GM12872 (cell line): ENCODE measurements at regions not wholly inside any gene's neighbourhood (a gene's known extent, or its start where the extent isn't known, plus 50 kb on each side); places are given as distances from the start of the nearest gene placed in this dataset.

Experiments
- CTCF ChIP-seq: IDR thresholded peaks from 3 replicates; pipeline ENCODE4 v1.5.1; 2011; ENCODE audit warnings: low read depth, mild to moderate bottlenecking, low read length, moderate library complexity; ENCODE audit not compliant: insufficient read depth

- no peak for TF ChIP-seq CTCF
Observed at GRCh38 chr22:49073873-49074417, 753.7 kb downstream of the BRD1 start.

- no peak for TF ChIP-seq CTCF
Observed at GRCh38 chr22:49072996-49073645, 754.6 kb downstream of the BRD1 start.

DNA sequence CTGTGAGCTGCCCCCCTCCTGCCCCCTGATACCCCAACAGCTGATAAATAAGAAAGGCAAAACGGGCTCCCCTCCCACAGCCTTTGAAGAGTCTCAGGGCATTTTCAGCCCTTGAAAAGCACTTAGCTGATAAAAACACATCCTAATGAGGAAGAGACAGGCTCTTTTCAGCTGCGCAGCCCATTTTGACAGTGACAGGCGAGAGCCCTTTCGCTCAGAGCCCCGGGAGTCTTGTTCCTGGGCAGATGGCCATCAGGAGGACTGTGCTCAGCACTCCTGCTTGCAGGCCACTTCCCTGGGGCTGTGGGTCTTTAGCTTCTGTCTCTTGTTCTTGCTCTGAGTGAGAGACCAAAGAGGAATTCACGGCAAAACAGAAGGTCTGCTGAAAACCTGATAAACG lies 757.2 kb downstream of the BRD1 start:
- TF ChIP-seq CTCF = no peak

DNA sequence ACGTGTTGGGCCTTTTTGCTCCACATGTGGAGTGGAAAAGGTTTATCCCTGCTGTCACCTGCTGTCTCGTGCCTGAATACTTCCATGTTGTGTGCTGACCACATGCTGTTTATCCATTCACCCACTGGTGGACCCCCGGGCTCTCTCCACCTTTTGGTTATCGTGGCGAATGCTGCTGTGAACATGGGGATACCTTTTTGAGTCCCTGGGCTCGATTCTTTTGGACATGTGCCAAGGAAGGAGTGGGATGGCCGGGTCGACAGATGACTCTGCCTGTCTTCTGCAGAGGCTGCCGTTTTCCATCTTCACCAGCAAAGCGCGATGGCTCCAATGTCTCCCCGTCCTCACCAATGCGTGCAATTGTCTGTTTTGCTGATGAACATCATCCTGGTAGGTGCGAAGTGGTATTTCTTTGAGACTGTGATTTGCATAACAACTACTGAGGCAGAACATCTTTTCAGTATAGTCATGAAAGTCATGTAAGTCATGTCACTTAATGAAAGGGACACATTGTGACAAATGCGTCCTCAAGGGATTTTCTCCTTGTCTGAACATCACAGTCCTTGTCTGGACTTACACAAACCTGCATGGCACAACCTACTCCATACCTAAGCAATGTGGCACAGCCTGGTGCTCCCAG lies 758.7 kb downstream of the BRD1 start:
- TF ChIP-seq CTCF = no peak

GRCh38 chr22:49067504-49067903 lies 760.2 kb downstream of the BRD1 start:
- no peak for TF ChIP-seq CTCF

DNA sequence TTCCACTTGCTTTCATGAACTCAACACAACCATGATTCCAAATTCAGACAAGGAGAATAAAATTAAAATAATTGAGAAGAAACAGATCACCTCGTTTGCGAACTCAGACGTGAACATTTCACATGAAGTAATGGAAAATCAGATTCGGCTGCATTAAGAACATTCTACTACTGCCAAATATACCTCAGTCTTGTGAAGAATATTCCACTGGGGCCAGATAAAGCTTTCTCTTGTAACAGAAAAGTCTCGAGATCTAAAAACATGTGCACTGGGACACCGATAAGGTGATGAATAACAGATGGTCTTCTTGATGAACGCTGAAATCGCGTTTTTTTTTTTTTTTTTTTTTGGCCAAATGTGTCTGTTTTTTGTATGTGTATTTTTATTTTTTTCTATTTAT lies 761.1 kb downstream of the BRD1 start:
- no peak for TF ChIP-seq CTCF

DNA sequence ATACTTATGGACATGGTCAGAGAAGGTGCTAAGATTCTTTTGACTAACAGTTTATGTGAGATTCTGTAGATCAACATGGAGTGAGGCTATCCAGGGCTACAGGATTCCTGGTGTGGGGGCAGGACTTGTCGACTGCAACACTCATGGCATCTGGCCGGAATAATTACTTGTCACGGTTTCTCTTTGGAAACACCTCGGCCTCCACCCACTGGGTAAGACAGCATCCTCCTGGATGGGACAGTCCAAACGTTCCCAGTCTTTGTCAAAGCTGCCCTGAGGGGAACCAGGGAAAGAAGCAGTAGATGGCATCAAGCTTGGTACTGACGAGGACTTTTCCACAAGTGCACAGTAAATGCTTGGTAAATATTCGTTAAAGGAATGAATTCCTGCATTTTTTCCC lies 762.8 kb downstream of the BRD1 start:
- TF ChIP-seq CTCF = no peak
